ENCODE measurements at regions not wholly inside any gene's neighbourhood (a gene's known extent, or its start where the extent isn't known, plus 50 kb on each side); places are given as distances from the start of the nearest gene placed in this dataset.

- TF ChIP-seq POLR2AphosphoS2 (IDR thresholded peaks at IDR 0.05; ENCODE audit: low read depth, low read length), result no peak
- no peak for TF ChIP-seq NR2C2 (IDR thresholded peaks at IDR 0.05; ENCODE audit: borderline replicate concordance, control insufficient read depth, insufficient read length, low read depth)
Observed at GRCh38 chr9:79779901-79780300, 208.1 kb downstream of the TLE4 start (continued).

DNA sequence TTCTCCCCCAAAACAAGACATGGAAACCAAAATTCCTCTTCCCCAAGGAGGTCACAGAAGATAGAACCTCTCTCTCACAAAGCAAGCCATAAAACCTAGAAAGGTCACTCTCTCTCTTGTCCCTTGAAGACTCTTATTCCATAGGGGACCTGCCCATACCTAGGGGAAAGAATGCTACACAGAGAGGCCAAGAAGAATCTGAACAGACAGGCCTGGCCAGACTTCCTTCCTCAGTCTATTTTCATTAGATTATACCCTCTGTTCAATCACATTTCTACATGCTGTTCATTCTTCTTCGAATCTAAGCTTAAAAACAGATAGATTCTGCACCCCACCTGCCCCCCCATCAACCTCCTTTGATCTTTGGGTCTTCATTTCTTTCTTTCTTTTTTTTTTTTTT is 206.8 kb downstream of the TLE4 start:
- ATAC-seq, result no peak
- TF ChIP-seq, protein P1, sequence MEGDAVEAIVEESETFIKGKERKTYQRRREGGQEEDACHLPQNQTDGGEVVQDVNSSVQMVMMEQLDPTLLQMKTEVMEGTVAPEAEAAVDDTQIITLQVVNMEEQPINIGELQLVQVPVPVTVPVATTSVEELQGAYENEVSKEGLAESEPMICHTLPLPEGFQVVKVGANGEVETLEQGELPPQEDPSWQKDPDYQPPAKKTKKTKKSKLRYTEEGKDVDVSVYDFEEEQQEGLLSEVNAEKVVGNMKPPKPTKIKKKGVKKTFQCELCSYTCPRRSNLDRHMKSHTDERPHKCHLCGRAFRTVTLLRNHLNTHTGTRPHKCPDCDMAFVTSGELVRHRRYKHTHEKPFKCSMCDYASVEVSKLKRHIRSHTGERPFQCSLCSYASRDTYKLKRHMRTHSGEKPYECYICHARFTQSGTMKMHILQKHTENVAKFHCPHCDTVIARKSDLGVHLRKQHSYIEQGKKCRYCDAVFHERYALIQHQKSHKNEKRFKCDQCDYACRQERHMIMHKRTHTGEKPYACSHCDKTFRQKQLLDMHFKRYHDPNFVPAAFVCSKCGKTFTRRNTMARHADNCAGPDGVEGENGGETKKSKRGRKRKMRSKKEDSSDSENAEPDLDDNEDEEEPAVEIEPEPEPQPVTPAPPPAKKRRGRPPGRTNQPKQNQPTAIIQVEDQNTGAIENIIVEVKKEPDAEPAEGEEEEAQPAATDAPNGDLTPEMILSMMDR (IDR thresholded peaks at IDR 0.05 in 2 of 3, conservative IDR thresholded peaks at IDR 0.05 in 1 of 3; ENCODE audit: control insufficient read depth in 2 of 3, extremely low read depth in 1 of 3, insufficient read depth in 1 of 3, low read depth in 3 of 3, low read length in 3 of 3), result no peak
- TF ChIP-seq MYB (IDR thresholded peaks at IDR 0.05; ENCODE audit: borderline replicate concordance, low read depth, low read length) (no peak), E2F4 (IDR thresholded peaks at IDR 0.05; ENCODE audit: low read depth, low read length) (no peak), RAD21 (IDR thresholded peaks at IDR 0.05; ENCODE audit: insufficient read depth, low read depth, low read length) (no peak), SIN3A (IDR thresholded peaks at IDR 0.05; ENCODE audit: low read depth, low read length) (no peak), CHD2 (IDR thresholded peaks at IDR 0.05; ENCODE audit: borderline replicate concordance, low read depth, low read length) (no peak), JUNB (IDR thresholded peaks at IDR 0.05) (no peak), BMI1 (IDR thresholded peaks at IDR 0.05; ENCODE audit: borderline replicate concordance) (no peak)
- POLR2A ChIA-PET, result no interaction called here
- SMC1A ChIA-PET (ENCODE audit: uncharacterized antibody, unreplicated experiment), result no interaction called here
- FAIRE-seq, result no peak
- BruUV-seq (replicated peaks), result no TSS peak
- Histone ChIP-seq H3K4me1 (ENCODE audit: control insufficient read depth, insufficient read depth, low read length) (no peaks in the 10 kb centered on the region), H3K36me3 (ENCODE audit: control insufficient read depth in 2 of 2, insufficient read depth in 2 of 2, low read length in 1 of 2) (no peaks in the 10 kb centered on the region), H3K79me2 (ENCODE audit: control insufficient read depth, insufficient read depth, low read length) (no peaks in the 10 kb centered on the region), H3K4me2 (ENCODE audit: control insufficient read depth, insufficient read depth) (no peak overlapping the region), H3K4me3 (no peak overlapping the region), H3K9me3 (replicated peaks; ENCODE audit: control insufficient read depth, insufficient read depth, low read length) (no peaks in the 10 kb centered on the region), H4K20me1 (ENCODE audit: control insufficient read depth, insufficient read depth) (no peaks in the 10 kb centered on the region), H3K27me3 (replicated peaks in 1 of 2; ENCODE audit: control insufficient read depth in 2 of 2, insufficient read depth in 2 of 2, low read length in 1 of 2) (no peaks in the 10 kb centered on the region), H3K27ac (ENCODE audit: control insufficient read depth, insufficient read depth) (no peak overlapping the region), H3K9ac (ENCODE audit: control insufficient read depth, insufficient read depth, low read length) (no peak overlapping the region), H2AFZ (ENCODE audit: control insufficient read depth, low read depth, low read length) (no peak overlapping the region)
- in situ Hi-C loops (cut with MboI) (no loop called here), intact Hi-C loops (cut with micrococcal nuclease; ENCODE audit: unreplicated experiment) (no loop called here)
- 0% methylated on average over 1 of the region's 1 CpG for WGBS (ENCODE audit: insufficient coverage, insufficient replicate concordance, low lambda C conversion rate, missing lambda C conversion rate)
- CTCF ChIA-PET, result no interaction called here
- DNase-seq (ENCODE audit: low read depth, low spot score), result no peak
- RAD21 ChIA-PET (ENCODE audit: unreplicated experiment), result no interaction called here

Data from GM12878 (cell line).